ENCODE measurements at regions not wholly inside any gene's neighbourhood (a gene's known extent, or its start where the extent isn't known, plus 50 kb on each side); places are given as distances from the start of the nearest gene placed in this dataset.

DNA sequence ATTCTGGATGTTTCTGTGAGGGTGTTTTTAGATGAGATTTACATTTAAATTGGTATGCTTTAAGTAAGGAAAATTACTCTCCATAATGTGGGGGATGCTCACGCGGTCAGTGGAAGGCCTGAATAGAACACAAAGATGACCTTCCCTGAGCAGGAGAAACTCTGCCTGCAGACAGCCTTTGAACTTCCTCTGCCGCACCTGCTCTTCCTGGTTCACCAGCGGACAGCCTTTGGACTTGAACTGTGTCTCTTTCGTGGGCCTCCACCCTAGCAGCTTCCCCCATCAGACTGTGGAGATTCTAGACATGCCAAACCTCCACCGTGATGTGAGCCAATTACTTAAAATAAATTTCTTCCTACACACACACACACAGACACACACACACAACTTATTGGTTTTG, 210.7 kb downstream of the EFCAB11 start:
- no peak for ATAC-seq
- H3K27ac ChIP-seq = no peak overlapping the region
- H3K36me3 ChIP-seq = no peaks in the 10 kb centered on the region
- no peaks in the 10 kb centered on the region for H3K27me3 ChIP-seq
- no peak overlapping the region for H3K4me3 ChIP-seq
- no peaks in the 10 kb centered on the region for H3K4me1 ChIP-seq
- TF ChIP-seq, protein P1, sequence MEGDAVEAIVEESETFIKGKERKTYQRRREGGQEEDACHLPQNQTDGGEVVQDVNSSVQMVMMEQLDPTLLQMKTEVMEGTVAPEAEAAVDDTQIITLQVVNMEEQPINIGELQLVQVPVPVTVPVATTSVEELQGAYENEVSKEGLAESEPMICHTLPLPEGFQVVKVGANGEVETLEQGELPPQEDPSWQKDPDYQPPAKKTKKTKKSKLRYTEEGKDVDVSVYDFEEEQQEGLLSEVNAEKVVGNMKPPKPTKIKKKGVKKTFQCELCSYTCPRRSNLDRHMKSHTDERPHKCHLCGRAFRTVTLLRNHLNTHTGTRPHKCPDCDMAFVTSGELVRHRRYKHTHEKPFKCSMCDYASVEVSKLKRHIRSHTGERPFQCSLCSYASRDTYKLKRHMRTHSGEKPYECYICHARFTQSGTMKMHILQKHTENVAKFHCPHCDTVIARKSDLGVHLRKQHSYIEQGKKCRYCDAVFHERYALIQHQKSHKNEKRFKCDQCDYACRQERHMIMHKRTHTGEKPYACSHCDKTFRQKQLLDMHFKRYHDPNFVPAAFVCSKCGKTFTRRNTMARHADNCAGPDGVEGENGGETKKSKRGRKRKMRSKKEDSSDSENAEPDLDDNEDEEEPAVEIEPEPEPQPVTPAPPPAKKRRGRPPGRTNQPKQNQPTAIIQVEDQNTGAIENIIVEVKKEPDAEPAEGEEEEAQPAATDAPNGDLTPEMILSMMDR (IDR thresholded peaks at IDR 0.05) = no peak
- no peak for DNase-seq
- H3K9me3 ChIP-seq = no peaks in the 10 kb centered on the region
- intact Hi-C loops (cut with DNase I) = no loop called here

DNA sequence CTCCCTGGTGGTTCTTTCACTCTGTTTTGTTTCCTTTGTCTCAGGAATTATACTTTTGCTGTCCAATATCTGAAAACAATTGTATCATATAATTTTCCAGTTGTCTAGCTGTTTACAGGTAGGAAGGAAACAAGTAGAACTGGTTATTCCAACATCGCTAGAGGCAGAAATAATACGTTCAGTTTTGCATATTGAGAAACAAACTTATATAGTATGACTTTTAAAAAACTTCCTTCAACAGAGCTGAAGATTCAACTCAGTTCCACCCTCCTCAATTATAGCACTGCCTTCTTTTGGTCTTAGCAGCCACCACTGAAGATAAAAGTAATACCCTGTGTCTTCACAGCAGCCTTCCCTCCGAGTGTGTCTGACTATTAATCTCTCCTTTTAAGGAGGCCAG, 214.3 kb downstream of the EFCAB11 start:
- Histone ChIP-seq H3K9me3 (no peaks in the 10 kb centered on the region), H3K4me1 (no peaks in the 10 kb centered on the region), H3K27ac (no peak overlapping the region), H3K27me3 (no peaks in the 10 kb centered on the region), H3K4me3 (no peak overlapping the region), H3K36me3 (no peaks in the 10 kb centered on the region)
- no peak for ATAC-seq
- TF ChIP-seq, protein P1 (IDR thresholded peaks at IDR 0.05) = no peak
- no peak for DNase-seq
- intact Hi-C loops (cut with DNase I) = no loop called here

GRCh38 chr14:89736881-89737280, 217.6 kb downstream of the EFCAB11 start:
- no peak overlapping the region for H3K27ac ChIP-seq
- intact Hi-C loops (cut with DNase I) = no loop called here
- H3K4me3 ChIP-seq = no peak overlapping the region
- H3K4me1 ChIP-seq = no peaks in the 10 kb centered on the region
- H3K27me3 ChIP-seq = no peaks in the 10 kb centered on the region
- no peaks in the 10 kb centered on the region for H3K36me3 ChIP-seq
- ATAC-seq = no peak
- TF ChIP-seq, protein P1 (IDR thresholded peaks at IDR 0.05) = no peak
- peaks cover 8% of the 10 kb centered on the region for H3K9me3 ChIP-seq
- DNase-seq = no peak

DNA sequence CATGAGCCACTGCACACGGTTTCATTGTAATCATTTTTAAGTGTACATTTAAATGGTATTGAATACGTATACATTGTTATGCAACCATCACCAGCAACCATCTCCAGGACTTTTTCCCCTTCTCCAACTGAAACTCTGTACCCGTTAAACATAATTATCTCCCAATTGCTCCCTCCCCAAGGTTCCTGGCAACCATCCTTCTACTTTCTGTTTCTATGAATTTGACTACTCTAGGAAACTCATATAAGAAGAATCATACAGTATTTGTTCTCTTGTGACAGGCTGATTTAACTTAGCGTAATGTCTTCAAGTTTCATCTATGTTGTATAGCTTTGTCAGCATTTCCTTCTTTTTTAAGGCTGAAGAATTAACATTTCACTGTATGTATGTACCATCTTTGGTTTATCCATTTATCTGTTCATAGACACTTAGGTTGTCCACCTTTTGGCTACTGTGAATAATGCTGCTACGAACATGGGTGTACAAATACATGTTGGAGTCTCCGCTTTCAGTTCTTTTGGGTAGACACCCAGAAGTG, 223.1 kb downstream of the EFCAB11 start:
- H3K9me3 ChIP-seq = peaks cover 8% of the 10 kb centered on the region
- DNase-seq (no peak), ATAC-seq (no peak)
- H3K36me3 ChIP-seq = no peaks in the 10 kb centered on the region
- H3K27ac ChIP-seq = no peak overlapping the region
- TF ChIP-seq, protein P1 (IDR thresholded peaks at IDR 0.05) = no peak
- no peak overlapping the region for H3K4me3 ChIP-seq
- intact Hi-C loops (cut with DNase I) = no loop called here
- H3K27me3 ChIP-seq = no peaks in the 10 kb centered on the region
- H3K4me1 ChIP-seq = no peaks in the 10 kb centered on the region

- intact Hi-C loops (cut with DNase I) = no loop called here
- H3K27ac ChIP-seq = no peak overlapping the region
These were observed 223.8 kb downstream of the EFCAB11 start for GRCh38 chr14:89730687-89731086.

More at GRCh38 chr14:89730687-89731086, 223.8 kb downstream of the EFCAB11 start:
- Histone ChIP-seq H3K36me3 (no peaks in the 10 kb centered on the region), H3K9me3 (peaks cover 8% of the 10 kb centered on the region), H3K4me1 (no peaks in the 10 kb centered on the region), H3K27me3 (no peaks in the 10 kb centered on the region), H3K4me3 (no peak overlapping the region)
- TF ChIP-seq, protein P1 (IDR thresholded peaks at IDR 0.05) = no peak
- DNase-seq = no peak
- peak; percentile 82 for ATAC-seq

Measured in upper lobe of right lung (tissue), 1 donor.